ENCODE measurements at regions not wholly inside any gene's neighbourhood (a gene's known extent, or its start where the extent isn't known, plus 50 kb on each side); places are given as distances from the start of the nearest gene placed in this dataset.

DNA sequence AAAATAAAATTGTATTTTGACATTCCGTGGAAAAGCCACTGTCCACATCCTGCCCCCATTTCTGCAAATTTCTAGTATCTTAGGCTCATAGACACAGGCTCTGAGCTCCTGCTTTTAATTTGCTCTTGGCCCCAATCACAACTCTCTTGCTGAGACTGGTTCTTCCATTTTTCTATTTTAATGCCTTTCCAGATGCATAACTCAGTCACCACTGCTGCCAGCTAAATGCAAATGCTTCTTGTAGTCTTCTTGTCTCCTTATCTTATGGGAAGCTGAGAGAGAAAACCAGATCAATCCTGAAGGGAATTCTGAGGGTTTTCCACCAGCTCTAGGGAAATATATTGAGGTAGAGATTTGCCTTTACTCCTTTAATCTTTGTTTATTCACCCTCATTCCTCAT lies 149.0 kb downstream of the DHRS2 start:
- POLR2A ChIA-PET = no interaction called here
- no peak overlapping the region for H3K27ac Mint-ChIP-seq
- peaks cover 22% of the 10 kb centered on the region for H3K27me3 Mint-ChIP-seq
- Histone ChIP-seq H3K27me3 (replicated peaks in 1 of 4; ENCODE audit: control extremely low read depth in 1 of 4, control insufficient read depth in 3 of 4, insufficient read depth in 4 of 4, low read length in 3 of 4) (peaks cover 0 to 9% (median 1%) of the 10 kb centered on the region in 4 experiments), H3K9me3 (ENCODE audit: control extremely low read depth in 1 of 3, control insufficient read depth in 2 of 3, insufficient read depth in 1 of 3, low read length in 2 of 3) (no peaks in the 10 kb centered on the region), H3K9ac (ENCODE audit: low read length) (no peak overlapping the region), H3K79me2 (ENCODE audit: control insufficient read depth, insufficient read depth, low read length) (no peaks in the 10 kb centered on the region), H3K4me2 (replicated peaks; ENCODE audit: low read depth, low read length, poor library complexity, severe bottlenecking) (no peak overlapping the region), H3K4me1 (ENCODE audit: control insufficient read depth in 2 of 2, insufficient read depth in 2 of 2, low read length in 2 of 2) (no peaks in the 10 kb centered on the region), H3K27ac (ENCODE audit: low read length in 2 of 2) (no peak overlapping the region), H3K4me3 (ENCODE audit: control extremely low read depth in 1 of 5, extremely low read depth in 1 of 5, insufficient read depth in 1 of 5, low read depth in 2 of 5, low read length in 4 of 5) (no peak overlapping the region), H4K20me1 (ENCODE audit: control insufficient read depth, insufficient read depth, low read length, poor library complexity, severe bottlenecking) (no peaks in the 10 kb centered on the region), H3K36me3 (replicated peaks in 1 of 2; ENCODE audit: control extremely low read depth in 1 of 2, control insufficient read depth in 1 of 2, extremely low read depth in 1 of 2, insufficient read depth in 2 of 2, low read length in 1 of 2) (no peaks in the 10 kb centered on the region), H2AFZ (ENCODE audit: insufficient read depth, low read depth, low read length, poor library complexity, severe bottlenecking) (no peak overlapping the region)
- ATAC-seq (ENCODE audit: low read depth) = no peak
- no peak overlapping the region for H3K4me3 Mint-ChIP-seq
- no peaks in the 10 kb centered on the region for H3K9me3 Mint-ChIP-seq (ENCODE audit: insufficient read depth)
- intact Hi-C loops (cut with micrococcal nuclease) = no loop called here
- no peak for DNase-seq
- TF ChIP-seq EZH2 (IDR thresholded peaks at IDR 0.05; ENCODE audit: borderline replicate concordance, insufficient read depth, low read depth, low read length, poor library complexity, severe bottlenecking) (no peak), CTCF (IDR thresholded peaks at IDR 0.05) (no peak)
- CTCF ChIA-PET = no interaction called here
- no peaks in the 10 kb centered on the region for H3K4me1 Mint-ChIP-seq
- WGBS (ENCODE audit: insufficient coverage) = no CpG with 5 or more reads among the region's 1 CpG

GRCh38 chr14:23787436-23787835 lies 151.3 kb downstream of the DHRS2 start:
- H2AFZ ChIP-seq (ENCODE audit: insufficient read depth, low read depth, low read length, poor library complexity, severe bottlenecking) = no peak overlapping the region
- H3K36me3 ChIP-seq (replicated peaks in 1 of 2; ENCODE audit: control extremely low read depth in 1 of 2, control insufficient read depth in 1 of 2, extremely low read depth in 1 of 2, insufficient read depth in 2 of 2, low read length in 1 of 2) = no peaks in the 10 kb centered on the region
- no peaks in the 10 kb centered on the region for H3K9me3 ChIP-seq (ENCODE audit: control extremely low read depth in 1 of 3, control insufficient read depth in 2 of 3, insufficient read depth in 1 of 3, low read length in 2 of 3)
- H3K4me2 ChIP-seq (replicated peaks; ENCODE audit: low read depth, low read length, poor library complexity, severe bottlenecking) = no peak overlapping the region
- H3K4me1 ChIP-seq (ENCODE audit: control insufficient read depth in 2 of 2, insufficient read depth in 2 of 2, low read length in 2 of 2) = no peaks in the 10 kb centered on the region
- H3K27me3 ChIP-seq (replicated peaks in 1 of 4; ENCODE audit: control extremely low read depth in 1 of 4, control insufficient read depth in 3 of 4, insufficient read depth in 4 of 4, low read length in 3 of 4) = peaks cover 0 to 9% (median 0%) of the 10 kb centered on the region in 4 experiments
- Mint-ChIP-seq H3K27me3 (peaks cover 20% of the 10 kb centered on the region), H3K27ac (no peak overlapping the region), H3K4me3 (no peak overlapping the region), H3K4me1 (no peaks in the 10 kb centered on the region), H3K9me3 (ENCODE audit: insufficient read depth) (no peaks in the 10 kb centered on the region)
- ATAC-seq (ENCODE audit: low read depth) (no peak), DNase-seq (no peak)
- no peaks in the 10 kb centered on the region for H3K79me2 ChIP-seq (ENCODE audit: control insufficient read depth, insufficient read depth, low read length)
- intact Hi-C loops (cut with micrococcal nuclease) = no loop called here
- no peak overlapping the region for H3K27ac ChIP-seq (ENCODE audit: low read length in 2 of 2)
- POLR2A ChIA-PET = no interaction called here
- CTCF ChIA-PET = no interaction called here
- TF ChIP-seq CTCF (IDR thresholded peaks at IDR 0.05) = no peak
- TF ChIP-seq EZH2 (IDR thresholded peaks at IDR 0.05; ENCODE audit: borderline replicate concordance, insufficient read depth, low read depth, low read length, poor library complexity, severe bottlenecking) = no peak
- no peaks in the 10 kb centered on the region for H4K20me1 ChIP-seq (ENCODE audit: control insufficient read depth, insufficient read depth, low read length, poor library complexity, severe bottlenecking)
- no peak overlapping the region for H3K9ac ChIP-seq (ENCODE audit: low read length)
- H3K4me3 ChIP-seq (ENCODE audit: control extremely low read depth in 1 of 5, extremely low read depth in 1 of 5, insufficient read depth in 1 of 5, low read depth in 2 of 5, low read length in 4 of 5) = no peak overlapping the region
- 80% methylated on average over 1 of the region's 1 CpG for WGBS (ENCODE audit: insufficient coverage)

Measured in B cell (primary cell).